ENCODE measurements at regions not wholly inside any gene's neighbourhood (a gene's known extent, or its start where the extent isn't known, plus 50 kb on each side); places are given as distances from the start of the nearest gene placed in this dataset.

DNA sequence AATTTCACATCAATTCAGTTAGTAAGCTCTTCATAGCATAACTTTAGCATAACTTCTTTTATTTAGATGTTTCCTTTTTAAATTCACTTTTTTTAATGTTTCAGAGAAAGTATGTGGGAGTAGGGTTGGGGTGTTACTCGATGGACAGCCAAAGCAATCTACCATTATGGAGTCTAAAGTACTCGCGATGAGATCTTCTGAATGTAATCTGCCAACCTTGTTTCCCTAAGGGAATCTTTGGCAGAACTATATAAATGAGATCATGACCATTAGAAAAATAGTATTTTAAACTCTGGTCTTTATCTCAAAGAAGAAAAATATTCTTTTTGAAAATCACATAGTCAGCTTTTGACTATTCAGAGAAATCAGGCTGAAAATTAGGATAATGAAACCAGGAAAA, 103.9 kb downstream of the BBS10 start:
- H3K14ac ChIP-seq (replicated peaks; ENCODE audit: low read depth, low read length): no peak overlapping the region
- no peak overlapping the region for H2AK9ac ChIP-seq (replicated peaks; ENCODE audit: low read depth, low read length, poor library complexity)
- H3K4me1 ChIP-seq (ENCODE audit: control insufficient read depth, insufficient read depth, low read length): peaks cover 4% of the 10 kb centered on the region
- H4K5ac ChIP-seq (ENCODE audit: low read depth, low read length): no peak overlapping the region
- H3K9me3 ChIP-seq (ENCODE audit: control insufficient read depth, insufficient read depth, low read length): peaks cover 3% of the 10 kb centered on the region; the same call in 1 of the 2 replicates
- H3K4me2 ChIP-seq (ENCODE audit: low read depth, low read length): no peak overlapping the region
- dilution Hi-C loops (cut with HindIII; ENCODE audit: low sequenced_read_pairs, unreplicated experiment): no loop called here
- H3K56ac ChIP-seq (ENCODE audit: extremely low read depth, insufficient read depth, low read length): no peak overlapping the region
- H3K4ac ChIP-seq (ENCODE audit: low read depth, low read length): no peak overlapping the region
- peaks cover 4% of the 10 kb centered on the region; the same call in 1 of the 2 replicates for H3K9me1 ChIP-seq (ENCODE audit: insufficient read depth, low read length)
- no peak overlapping the region for H3K27ac ChIP-seq (ENCODE audit: insufficient read depth, low read length)
- H3K18ac ChIP-seq (ENCODE audit: low read depth, low read length): no peak overlapping the region
- WGBS, 2 experiments (ENCODE audit: extremely low coverage in 2 of 2, insufficient read length in 1 of 2): no CpG with 5 or more reads among the region's 3 CpGs
- no peaks in the 10 kb centered on the region for H3K36me3 ChIP-seq (ENCODE audit: control insufficient read depth, insufficient read depth, low read length)
- H2AFZ ChIP-seq (replicated peaks; ENCODE audit: low read length, poor library complexity): no peak overlapping the region
- no peaks in the 10 kb centered on the region for H3K79me1 ChIP-seq (ENCODE audit: low read depth in 1 of 2, low read length in 2 of 2)
- ATAC-seq (ENCODE audit: low read depth): no peak
- in situ Hi-C loops (cut with MboI; ENCODE audit: low sequenced_read_pairs): no loop called here
- no peak overlapping the region for H4K91ac ChIP-seq (ENCODE audit: insufficient read depth, low read depth, low read length)
- no peak overlapping the region for H4K8ac ChIP-seq (ENCODE audit: low read depth in 2 of 2, low read length in 2 of 2)
- H2BK5ac ChIP-seq (ENCODE audit: low read depth, low read length, poor library complexity, severe bottlenecking): no peak overlapping the region
- H2BK15ac ChIP-seq (ENCODE audit: low read depth, low read length): no peak overlapping the region
- H3K4me3 ChIP-seq (ENCODE audit: insufficient read depth, low read depth, low read length): no peak overlapping the region
- H2AK5ac ChIP-seq (ENCODE audit: low read depth, low read length): no peak overlapping the region
- no peaks in the 10 kb centered on the region for H4K20me1 ChIP-seq (ENCODE audit: insufficient read depth, low read length)
- POLR2A ChIA-PET (ENCODE audit: unreplicated experiment): no interaction called here
- no peak overlapping the region for H2BK20ac ChIP-seq (ENCODE audit: low read depth, low read length)
- CTCF ChIA-PET: no interaction called here
- H3K9ac ChIP-seq (ENCODE audit: low read depth, low read length): no peak overlapping the region
- intact Hi-C loops (cut with micrococcal nuclease): no loop called here
- TF ChIP-seq SMC3 (IDR thresholded peaks at IDR 0.05; ENCODE audit: low read depth, low read length) (no peak), MXI1 (IDR thresholded peaks at IDR 0.05; ENCODE audit: borderline replicate concordance, low read depth, low read length) (no peak), RFX5 (IDR thresholded peaks at IDR 0.05; ENCODE audit: low read depth, low read length) (no peak), RAD21 (IDR thresholded peaks at IDR 0.05; ENCODE audit: low read length) (no peak), MAZ (IDR thresholded peaks at IDR 0.05; ENCODE audit: borderline replicate concordance, low read depth, low read length) (no peak), FOS (IDR thresholded peaks at IDR 0.05; ENCODE audit: low read depth, low read length) (no peak), CHD1 (IDR thresholded peaks at IDR 0.05; ENCODE audit: low read depth, low read length) (no peak), MAFK (IDR thresholded peaks at IDR 0.05; ENCODE audit: low read depth, low read length) (no peak), BHLHE40 (IDR thresholded peaks at IDR 0.05; ENCODE audit: low read depth, low read length) (no peak), POLR2A (IDR thresholded peaks at IDR 0.05; ENCODE audit: low read depth, low read length) (no peak), CEBPB (IDR thresholded peaks at IDR 0.05; ENCODE audit: low read depth, low read length) (no peak), NFE2L2 (IDR thresholded peaks at IDR 0.05; ENCODE audit: low read depth, low read length) (no peak), RCOR1 (IDR thresholded peaks at IDR 0.05; ENCODE audit: insufficient replicate concordance, low read length) (no peak)
- TF ChIP-seq, protein P1, sequence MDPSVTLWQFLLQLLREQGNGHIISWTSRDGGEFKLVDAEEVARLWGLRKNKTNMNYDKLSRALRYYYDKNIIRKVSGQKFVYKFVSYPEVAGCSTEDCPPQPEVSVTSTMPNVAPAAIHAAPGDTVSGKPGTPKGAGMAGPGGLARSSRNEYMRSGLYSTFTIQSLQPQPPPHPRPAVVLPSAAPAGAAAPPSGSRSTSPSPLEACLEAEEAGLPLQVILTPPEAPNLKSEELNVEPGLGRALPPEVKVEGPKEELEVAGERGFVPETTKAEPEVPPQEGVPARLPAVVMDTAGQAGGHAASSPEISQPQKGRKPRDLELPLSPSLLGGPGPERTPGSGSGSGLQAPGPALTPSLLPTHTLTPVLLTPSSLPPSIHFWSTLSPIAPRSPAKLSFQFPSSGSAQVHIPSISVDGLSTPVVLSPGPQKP (IDR thresholded peaks at IDR 0.05; ENCODE audit: borderline replicate concordance, low read depth, low read length): no peak
- TF ChIP-seq, protein P2, sequence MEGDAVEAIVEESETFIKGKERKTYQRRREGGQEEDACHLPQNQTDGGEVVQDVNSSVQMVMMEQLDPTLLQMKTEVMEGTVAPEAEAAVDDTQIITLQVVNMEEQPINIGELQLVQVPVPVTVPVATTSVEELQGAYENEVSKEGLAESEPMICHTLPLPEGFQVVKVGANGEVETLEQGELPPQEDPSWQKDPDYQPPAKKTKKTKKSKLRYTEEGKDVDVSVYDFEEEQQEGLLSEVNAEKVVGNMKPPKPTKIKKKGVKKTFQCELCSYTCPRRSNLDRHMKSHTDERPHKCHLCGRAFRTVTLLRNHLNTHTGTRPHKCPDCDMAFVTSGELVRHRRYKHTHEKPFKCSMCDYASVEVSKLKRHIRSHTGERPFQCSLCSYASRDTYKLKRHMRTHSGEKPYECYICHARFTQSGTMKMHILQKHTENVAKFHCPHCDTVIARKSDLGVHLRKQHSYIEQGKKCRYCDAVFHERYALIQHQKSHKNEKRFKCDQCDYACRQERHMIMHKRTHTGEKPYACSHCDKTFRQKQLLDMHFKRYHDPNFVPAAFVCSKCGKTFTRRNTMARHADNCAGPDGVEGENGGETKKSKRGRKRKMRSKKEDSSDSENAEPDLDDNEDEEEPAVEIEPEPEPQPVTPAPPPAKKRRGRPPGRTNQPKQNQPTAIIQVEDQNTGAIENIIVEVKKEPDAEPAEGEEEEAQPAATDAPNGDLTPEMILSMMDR (conservative IDR thresholded peaks at IDR 0.05; ENCODE audit: low read depth, low read length): no peak
- TF ChIP-seq, protein P3, sequence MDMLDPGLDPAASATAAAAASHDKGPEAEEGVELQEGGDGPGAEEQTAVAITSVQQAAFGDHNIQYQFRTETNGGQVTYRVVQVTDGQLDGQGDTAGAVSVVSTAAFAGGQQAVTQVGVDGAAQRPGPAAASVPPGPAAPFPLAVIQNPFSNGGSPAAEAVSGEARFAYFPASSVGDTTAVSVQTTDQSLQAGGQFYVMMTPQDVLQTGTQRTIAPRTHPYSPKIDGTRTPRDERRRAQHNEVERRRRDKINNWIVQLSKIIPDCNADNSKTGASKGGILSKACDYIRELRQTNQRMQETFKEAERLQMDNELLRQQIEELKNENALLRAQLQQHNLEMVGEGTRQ (IDR thresholded peaks at IDR 0.05; ENCODE audit: low read depth, low read length): no peak
- H3K27me3 ChIP-seq (ENCODE audit: control insufficient read depth, insufficient read depth, low read length): no peaks in the 10 kb centered on the region
- BruUV-seq (replicated peaks): no TSS peak
- no peak for DNase-seq
- H3K23ac ChIP-seq (ENCODE audit: low read depth, low read length): no peak overlapping the region
- H2BK120ac ChIP-seq (ENCODE audit: low read depth, low read length): no peak overlapping the region
